ENCODE measurements at regions not wholly inside any gene's neighbourhood (a gene's known extent, or its start where the extent isn't known, plus 50 kb on each side); places are given as distances from the start of the nearest gene placed in this dataset.

DNA sequence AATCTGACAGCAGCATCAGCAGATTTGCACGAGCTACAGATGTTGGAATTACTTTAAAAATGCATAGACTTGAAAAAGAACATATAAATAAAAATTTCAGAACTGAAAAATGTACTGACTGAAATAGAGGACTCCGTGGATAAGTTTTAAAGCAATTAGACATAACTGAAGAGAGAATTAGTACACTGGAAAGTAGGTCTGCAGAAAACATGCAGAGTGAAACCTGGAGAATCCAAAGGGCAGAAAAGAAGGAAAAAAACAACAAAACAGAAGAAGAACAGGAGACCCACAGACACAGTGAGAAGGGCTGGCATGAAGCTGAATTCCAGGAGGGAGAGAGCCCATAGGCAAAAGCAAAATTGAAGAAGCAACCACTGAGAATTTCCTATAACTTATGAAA lies 57.2 kb upstream of the ENPP7 start:
- ChIA-PET CTCF (ENCODE audit: low intra/inter-chr PET ratio, low total read pairs) (no interaction called here), POLR2A (no interaction called here)
- peaks cover 20 to 67% of the 10 kb centered on the region in 2 experiments; a peak in 4 of 5 replicates for H3K27me3 ChIP-seq (ENCODE audit: control insufficient read depth in 1 of 2, insufficient read depth in 2 of 2, low read length in 2 of 2)
- ATAC-seq (no peak), DNase-seq (ENCODE audit: low spot score) (no peak), FAIRE-seq (no peak)
- H3K9me3 ChIP-seq (ENCODE audit: low read length), result peaks cover 12% of the 10 kb centered on the region
- H3K4me1 ChIP-seq (ENCODE audit: insufficient read depth, low read length), result no peaks in the 10 kb centered on the region
- no peaks in the 10 kb centered on the region for H3K79me2 ChIP-seq (ENCODE audit: insufficient read depth, low read length)
- peaks cover 4% of the 10 kb centered on the region; the same call in 1 of the 2 replicates for H4K20me1 ChIP-seq (ENCODE audit: insufficient read depth, low read length)
- H3K4me2 ChIP-seq (ENCODE audit: low read depth, low read length), result no peak overlapping the region
- no peak for TF ChIP-seq NR2C2 (CRISPR knock-in tag; IDR thresholded peaks at IDR 0.05; ENCODE audit: borderline replicate concordance)
- TF ChIP-seq ZSCAN31 (CRISPR knock-in tag; IDR thresholded peaks at IDR 0.05; ENCODE audit: low read depth), result no peak
- TF ChIP-seq RBFOX2 (IDR thresholded peaks at IDR 0.05; ENCODE audit: low read depth, low read length), result no peak
- TF ChIP-seq ATF7-NPFF (CRISPR knock-in tag; IDR thresholded peaks at IDR 0.05; ENCODE audit: low read depth), result no peak
- no peak for TF ChIP-seq KAT2B (IDR thresholded peaks at IDR 0.05; ENCODE audit: borderline replicate concordance, low read depth, low read length)
- no peak for TF ChIP-seq KDM2A (CRISPR knock-in tag; IDR thresholded peaks at IDR 0.05; ENCODE audit: borderline replicate concordance, low read depth)
- no peak for TF ChIP-seq MXI1 (IDR thresholded peaks at IDR 0.05; ENCODE audit: borderline replicate concordance, low read depth, low read length)
- no peak for TF ChIP-seq ZC3H13 (CRISPR knock-in tag; IDR thresholded peaks at IDR 0.05)
- TF ChIP-seq NFYB (CRISPR knock-in tag; IDR thresholded peaks at IDR 0.05), result no peak
- TF ChIP-seq ZNF572 (CRISPR knock-in tag; IDR thresholded peaks at IDR 0.05), result no peak
- TF ChIP-seq, protein P1, sequence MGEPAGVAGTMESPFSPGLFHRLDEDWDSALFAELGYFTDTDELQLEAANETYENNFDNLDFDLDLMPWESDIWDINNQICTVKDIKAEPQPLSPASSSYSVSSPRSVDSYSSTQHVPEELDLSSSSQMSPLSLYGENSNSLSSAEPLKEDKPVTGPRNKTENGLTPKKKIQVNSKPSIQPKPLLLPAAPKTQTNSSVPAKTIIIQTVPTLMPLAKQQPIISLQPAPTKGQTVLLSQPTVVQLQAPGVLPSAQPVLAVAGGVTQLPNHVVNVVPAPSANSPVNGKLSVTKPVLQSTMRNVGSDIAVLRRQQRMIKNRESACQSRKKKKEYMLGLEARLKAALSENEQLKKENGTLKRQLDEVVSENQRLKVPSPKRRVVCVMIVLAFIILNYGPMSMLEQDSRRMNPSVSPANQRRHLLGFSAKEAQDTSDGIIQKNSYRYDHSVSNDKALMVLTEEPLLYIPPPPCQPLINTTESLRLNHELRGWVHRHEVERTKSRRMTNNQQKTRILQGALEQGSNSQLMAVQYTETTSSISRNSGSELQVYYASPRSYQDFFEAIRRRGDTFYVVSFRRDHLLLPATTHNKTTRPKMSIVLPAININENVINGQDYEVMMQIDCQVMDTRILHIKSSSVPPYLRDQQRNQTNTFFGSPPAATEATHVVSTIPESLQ (CRISPR knock-in tag; conservative IDR thresholded peaks at IDR 0.05), result no peak
- TF ChIP-seq ZNF556 (CRISPR knock-in tag; IDR thresholded peaks at IDR 0.05; ENCODE audit: borderline replicate concordance), result no peak
- no peak for TF ChIP-seq TARDBP (CRISPR knock-in tag; IDR thresholded peaks at IDR 0.05)
- TF ChIP-seq, protein P2, sequence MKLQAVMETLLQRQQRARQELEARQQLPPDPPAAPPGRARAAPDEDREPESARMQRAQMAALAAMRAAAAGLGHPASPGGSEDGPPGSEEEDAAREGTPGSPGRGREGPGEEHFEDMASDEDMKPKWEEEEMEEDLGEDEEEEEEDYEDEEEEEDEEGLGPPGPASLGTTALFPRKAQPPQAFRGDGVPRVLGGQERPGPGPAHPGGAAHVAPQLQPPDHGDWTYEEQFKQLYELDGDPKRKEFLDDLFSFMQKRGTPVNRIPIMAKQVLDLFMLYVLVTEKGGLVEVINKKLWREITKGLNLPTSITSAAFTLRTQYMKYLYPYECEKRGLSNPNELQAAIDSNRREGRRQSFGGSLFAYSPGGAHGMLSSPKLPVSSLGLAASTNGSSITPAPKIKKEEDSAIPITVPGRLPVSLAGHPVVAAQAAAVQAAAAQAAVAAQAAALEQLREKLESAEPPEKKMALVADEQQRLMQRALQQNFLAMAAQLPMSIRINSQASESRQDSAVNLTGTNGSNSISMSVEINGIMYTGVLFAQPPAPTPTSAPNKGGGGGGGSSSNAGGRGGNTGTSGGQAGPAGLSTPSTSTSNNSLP (IDR thresholded peaks at IDR 0.05; ENCODE audit: low read depth, low read length), result no peak
- no peak for TF ChIP-seq HNRNPK (IDR thresholded peaks at IDR 0.05; ENCODE audit: low read depth, low read length, poor library complexity, severe bottlenecking)
- TF ChIP-seq ZNF577 (CRISPR knock-in tag; IDR thresholded peaks at IDR 0.05; ENCODE audit: borderline replicate concordance, low read depth), result no peak
- TF ChIP-seq, protein P3, sequence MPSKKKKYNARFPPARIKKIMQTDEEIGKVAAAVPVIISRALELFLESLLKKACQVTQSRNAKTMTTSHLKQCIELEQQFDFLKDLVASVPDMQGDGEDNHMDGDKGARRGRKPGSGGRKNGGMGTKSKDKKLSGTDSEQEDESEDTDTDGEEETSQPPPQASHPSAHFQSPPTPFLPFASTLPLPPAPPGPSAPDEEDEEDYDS (CRISPR knock-in tag; IDR thresholded peaks at IDR 0.05), result no peak
- TF ChIP-seq NFE2 (CRISPR knock-in tag; IDR thresholded peaks at IDR 0.05), result no peak
- TF ChIP-seq TBP (CRISPR knock-in tag; IDR thresholded peaks at IDR 0.05), result no peak
- no peak for TF ChIP-seq ZNF292 (CRISPR knock-in tag; IDR thresholded peaks at IDR 0.05; ENCODE audit: borderline replicate concordance, low read depth)
- H3K36me3 ChIP-seq (replicated peaks in 1 of 2; ENCODE audit: control insufficient read depth in 1 of 2, insufficient read depth in 2 of 2, low read length in 2 of 2), result no peaks in the 10 kb centered on the region
- in situ Hi-C loops (cut with HindIII; ENCODE audit: extremely low pct_ligation_motif_present, low pct_unique_long_range_greater_than_20kb) (no loop called here), intact Hi-C loops (cut with micrococcal nuclease; ENCODE audit: unreplicated experiment) (no loop called here)
- no peak overlapping the region for H3K4me3 ChIP-seq (replicated peaks in 1 of 3; ENCODE audit: insufficient read depth in 1 of 3, low read depth in 2 of 3, low read length in 3 of 3)
- 0% methylated on average over 2 of the region's 2 CpGs for WGBS (ENCODE audit: low lambda C conversion rate)
- no peak overlapping the region for H2AFZ ChIP-seq (ENCODE audit: low read length)
- H3K9ac ChIP-seq (ENCODE audit: insufficient read depth, low read depth, low read length), result no peak overlapping the region
- H3K27ac ChIP-seq (ENCODE audit: extremely low read length, insufficient read depth, low read length), result no peak overlapping the region
- BruUV-seq (replicated peaks), result no TSS peak
